ENCODE measurements at regions not wholly inside any gene's neighbourhood (a gene's known extent, or its start where the extent isn't known, plus 50 kb on each side); places are given as distances from the start of the nearest gene placed in this dataset.

DNA sequence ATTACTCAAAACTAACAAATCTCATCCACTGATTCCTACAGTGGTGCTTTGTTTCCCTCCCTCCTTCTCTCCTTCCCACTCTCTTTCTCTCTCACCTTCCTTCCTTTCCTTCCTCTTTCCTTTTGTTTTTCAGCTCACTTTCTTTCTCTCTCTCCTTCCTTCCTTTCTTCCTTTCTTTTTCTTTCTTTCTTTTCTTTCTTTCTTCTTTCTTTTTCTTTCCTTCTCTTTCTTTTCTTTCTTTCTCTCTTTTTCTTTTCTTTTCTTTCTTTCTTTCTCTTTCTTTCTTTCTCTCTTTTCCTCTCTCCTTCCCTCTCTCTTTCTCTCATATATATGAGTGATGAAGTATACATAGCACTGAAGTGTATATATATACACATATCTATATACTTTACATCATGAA lies 241.4 kb downstream of the CENPW start (continued):
- no peak for TF ChIP-seq ZNF462 (CRISPR knock-in tag; IDR thresholded peaks at IDR 0.05)
- no peak for TF ChIP-seq POLR2AphosphoS5 (IDR thresholded peaks at IDR 0.05; ENCODE audit: low read depth)
- TF ChIP-seq NANOG (IDR thresholded peaks at IDR 0.05; ENCODE audit: borderline replicate concordance) = no peak
- no peak for TF ChIP-seq CTCF (conservative IDR thresholded peaks at IDR 0.05; ENCODE audit: low read depth in 2 of 2)

GRCh38 chr6:126600258-126600916 lies 260.5 kb downstream of the CENPW start:
- DNase-seq (ENCODE audit: low spot score) (no peak), ATAC-seq (no peak)
- Histone ChIP-seq H2AFZ (no peak overlapping the region), H3K36me3 (ENCODE audit: insufficient read depth) (peaks cover 4% of the 10 kb centered on the region; the same call in 1 of the 2 replicates), H3K27ac (ENCODE audit: low read depth) (no peak overlapping the region), H3F3A (replicated peaks; ENCODE audit: low read depth) (no peaks in the 10 kb centered on the region), H4K20me1 (replicated peaks; ENCODE audit: insufficient read depth) (no peaks in the 10 kb centered on the region), H3K27me3 (ENCODE audit: insufficient read depth) (no peaks in the 10 kb centered on the region), H3K4me2 (no peak overlapping the region), H3K4me1 (ENCODE audit: insufficient read depth) (no peaks in the 10 kb centered on the region), H3K4me3 (no peak overlapping the region), H3K9me2 (ENCODE audit: insufficient read depth) (peaks cover 4% of the 10 kb centered on the region; the same call in 1 of the 2 replicates), H3K79me2 (replicated peaks; ENCODE audit: insufficient read depth) (no peaks in the 10 kb centered on the region)
- Mint-ChIP-seq H3K27ac (no peak overlapping the region), H3K9me3 (peaks cover 44% of the 10 kb centered on the region), H3K4me3 (no peak overlapping the region), H3K36me3 (ENCODE audit: low read depth) (peaks cover 14% of the 10 kb centered on the region; the same call in 2 of the 3 replicates), H3K4me1 (no peaks in the 10 kb centered on the region), H3K27me3 (ENCODE audit: insufficient read depth, low read depth, poor library complexity) (peaks cover 9% of the 10 kb centered on the region)
- TF ChIP-seq CREB1 (CRISPR knock-in tag; IDR thresholded peaks at IDR 0.05; ENCODE audit: low read depth) = no peak
- TF ChIP-seq CTCF (conservative IDR thresholded peaks at IDR 0.05; ENCODE audit: low read depth in 2 of 2) = no peak
